ENCODE measurements at regions not wholly inside any gene's neighbourhood (a gene's known extent, or its start where the extent isn't known, plus 50 kb on each side); places are given as distances from the start of the nearest gene placed in this dataset.
A peak's percentile ranks its signal among the peaks of the same experiment; 100 is the strongest.
"Not testable (repeated sequence)": the region's sequence is repeated elsewhere in the genome, so short reads cannot be mapped to it uniquely, and the experiment has no call there.

DNA sequence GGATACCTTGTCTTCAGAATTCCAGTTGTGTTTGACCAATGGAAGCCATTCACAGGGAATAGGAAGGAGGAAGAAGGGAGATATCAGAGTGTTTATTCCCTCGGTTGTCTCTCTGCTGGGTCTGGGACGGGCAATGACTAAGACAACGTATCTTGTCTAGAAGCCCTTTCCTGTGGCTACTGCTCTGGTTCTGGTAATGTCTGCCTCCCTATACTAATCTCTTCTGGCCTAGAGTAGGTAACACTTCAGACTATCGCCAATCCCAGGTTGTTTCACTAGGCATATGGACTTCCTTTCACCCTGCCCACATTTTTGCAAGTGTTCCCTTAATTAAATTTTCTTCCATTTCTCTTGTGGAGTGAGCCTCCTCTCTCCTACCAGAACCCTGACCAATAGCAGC, 687.7 kb upstream of the TBX3 start:
- Mint-ChIP-seq H3K27ac (no peak overlapping the region), H3K9me3 (peaks cover 20 to 36% of the 10 kb centered on the region in 2 donors), H3K36me3 (peaks cover 6 to 9% of the 10 kb centered on the region in 2 donors)
- ATAC-seq = no peak
- no peak for DNase-seq (ENCODE audit: low spot score in 2 of 2)

DNA sequence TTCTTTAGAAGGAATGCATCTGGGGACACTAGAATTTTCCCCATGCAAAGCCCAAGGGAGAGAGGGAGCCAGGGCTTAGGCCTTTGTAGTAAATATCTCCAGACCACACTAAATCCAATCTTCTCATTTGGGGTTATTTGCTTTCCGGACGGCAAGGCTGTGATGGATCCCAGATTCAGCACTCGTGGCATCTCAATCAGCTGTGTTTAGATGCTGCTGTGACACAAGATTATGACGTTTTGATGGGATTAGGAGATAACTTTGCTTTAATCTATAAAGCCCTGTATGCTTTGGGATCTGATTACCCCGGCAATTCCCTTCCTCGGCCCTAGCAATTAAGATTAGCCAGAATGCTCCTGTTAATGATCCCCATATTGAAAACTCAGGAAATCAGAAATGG, 686.7 kb upstream of the TBX3 start:
- H3K27ac Mint-ChIP-seq = no peak overlapping the region
- DNase-seq (ENCODE audit: low spot score in 2 of 2) (no peak), ATAC-seq (no peak)
- H3K36me3 Mint-ChIP-seq = peaks cover 6 to 9% of the 10 kb centered on the region in 2 donors
- H3K9me3 Mint-ChIP-seq = peaks cover 21 to 41% of the 10 kb centered on the region in 2 donors

- peaks cover 6 to 9% of the 10 kb centered on the region in 2 donors for H3K36me3 Mint-ChIP-seq
- peaks cover 20 to 40% of the 10 kb centered on the region in 2 donors for H3K9me3 Mint-ChIP-seq
- no peak overlapping the region for H3K27ac Mint-ChIP-seq
- DNase-seq (ENCODE audit: low spot score in 2 of 2) = no peak
- no peak for ATAC-seq
These were observed 686.2 kb upstream of the TBX3 start for GRCh38 chr12:115370207-115370606.

- H3K27ac Mint-ChIP-seq; DNase-seq (ENCODE audit: low spot score in 2 of 2); ATAC-seq; H3K36me3 Mint-ChIP-seq: not testable (repeated sequence)
- peaks cover 4 to 31% of the 10 kb centered on the region in 2 donors for H3K9me3 Mint-ChIP-seq
These were observed 682.3 kb upstream of the TBX3 start for GRCh38 chr12:115366277-115366676.

- not testable (repeated sequence) for DNase-seq (ENCODE audit: low spot score in 2 of 2); H3K36me3 Mint-ChIP-seq; H3K27ac Mint-ChIP-seq; ATAC-seq
- H3K9me3 Mint-ChIP-seq = peaks cover 4 to 28% of the 10 kb centered on the region in 2 donors
These were observed 681.8 kb upstream of the TBX3 start for GRCh38 chr12:115365765-115366164.

GRCh38 chr12:115364921-115365320, 680.9 kb upstream of the TBX3 start:
- H3K36me3 Mint-ChIP-seq = no peaks in the 10 kb centered on the region
- DNase-seq (ENCODE audit: low spot score in 2 of 2) (no peak), ATAC-seq (no peak)
- peaks cover 4 to 25% of the 10 kb centered on the region in 2 donors for H3K9me3 Mint-ChIP-seq
- no peak overlapping the region for H3K27ac Mint-ChIP-seq

- H3K36me3 Mint-ChIP-seq = no peaks in the 10 kb centered on the region
These were observed 678.5 kb upstream of the TBX3 start for GRCh38 chr12:115362339-115362976.

GRCh38 chr12:115357681-115358080, 673.7 kb upstream of the TBX3 start:
- no peaks in the 10 kb centered on the region for H3K36me3 Mint-ChIP-seq
- H3K9me3 Mint-ChIP-seq = peaks cover 0 to 23% of the 10 kb centered on the region in 2 donors
- DNase-seq (ENCODE audit: low spot score in 2 of 2) = no peak
- no peak overlapping the region for H3K27ac Mint-ChIP-seq
- ATAC-seq = no peak

More at GRCh38 chr12:115362339-115362976, 678.5 kb upstream of the TBX3 start:
- Mint-ChIP-seq H3K27ac (no peak overlapping the region), H3K9me3 (peaks cover 4 to 21% of the 10 kb centered on the region in 2 donors)
- ATAC-seq (no peak), DNase-seq (ENCODE audit: low spot score in 2 of 2) (no peak)

DNA sequence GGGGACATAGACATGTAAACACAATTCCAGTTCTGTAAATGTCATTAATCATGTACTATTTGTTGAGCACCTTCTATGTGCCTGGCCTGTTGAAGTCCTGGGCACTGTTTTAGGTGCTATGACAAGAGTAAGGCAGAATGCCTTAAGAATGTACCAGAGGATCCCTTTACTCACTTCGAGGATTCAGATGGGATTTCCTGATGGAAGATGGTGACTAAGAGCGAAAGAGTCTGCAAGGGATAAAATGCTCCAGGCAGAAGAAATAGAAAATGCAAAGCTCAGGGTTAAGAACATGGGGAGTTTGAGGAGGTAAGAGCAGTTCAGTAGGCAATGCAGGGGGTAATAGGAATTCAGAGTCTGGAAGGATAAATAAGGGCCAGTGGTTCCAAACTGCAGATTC, 671.3 kb upstream of the TBX3 start:
- peaks cover 5 to 21% of the 10 kb centered on the region in 2 donors for H3K9me3 Mint-ChIP-seq
- DNase-seq (ENCODE audit: low spot score in 2 of 2) (no peak), ATAC-seq (no peak)
- H3K36me3 Mint-ChIP-seq = no peaks in the 10 kb centered on the region
- no peak overlapping the region for H3K27ac Mint-ChIP-seq

DNA sequence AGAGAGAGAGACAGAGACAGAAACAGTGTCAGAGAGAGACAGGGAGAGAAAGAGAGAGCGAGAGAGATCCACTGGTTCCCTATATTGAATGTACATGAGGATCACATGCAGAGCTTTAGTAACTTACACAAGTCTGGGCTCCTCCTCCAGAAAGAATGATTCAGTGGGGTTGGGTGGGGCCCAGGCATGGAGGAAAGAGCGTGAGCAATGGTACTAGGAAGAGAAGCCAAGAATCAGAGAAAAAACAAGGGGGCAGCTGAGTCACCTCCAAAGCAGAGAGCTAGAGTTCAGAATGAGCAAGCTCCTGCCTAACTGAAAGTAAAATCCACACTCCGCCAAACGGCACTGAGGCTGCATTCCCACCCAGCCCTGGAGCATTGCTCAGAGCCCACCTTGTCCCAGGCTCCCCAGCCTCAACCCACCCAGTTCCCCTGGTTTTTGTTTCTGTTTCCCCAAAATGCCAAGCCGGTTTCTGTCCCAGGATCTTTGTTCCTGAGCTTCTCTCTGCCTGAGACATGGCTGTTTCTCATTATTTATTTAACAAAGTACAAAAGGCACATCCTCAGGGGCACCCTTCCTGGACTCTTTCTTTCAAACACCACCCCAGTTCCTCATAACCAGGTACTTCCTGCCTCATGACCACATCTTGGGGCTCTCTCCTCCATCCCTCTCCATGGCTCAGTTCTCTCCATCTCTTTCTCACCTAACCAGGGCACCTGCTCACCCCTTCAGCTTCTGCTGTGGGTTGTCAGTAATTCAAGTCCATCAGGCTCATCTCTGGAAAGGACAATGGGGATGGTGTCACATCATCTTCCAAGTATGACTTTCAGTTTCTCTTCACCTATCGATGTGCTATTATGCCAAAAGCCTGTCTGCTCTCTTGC, 670.3 kb upstream of the TBX3 start:
- peak overlapping the region in 1 of 2 donors; percentile 39 for H3K27ac Mint-ChIP-seq
- peaks cover 5 to 21% of the 10 kb centered on the region in 2 donors for H3K9me3 Mint-ChIP-seq
- peak in 1 of 2 donors; percentile 76 for ATAC-seq
- no peak for DNase-seq (ENCODE audit: low spot score in 2 of 2)
- no peaks in the 10 kb centered on the region for H3K36me3 Mint-ChIP-seq

- Mint-ChIP-seq H3K27ac (no peak overlapping the region), H3K9me3 (peaks cover 5 to 18% of the 10 kb centered on the region in 2 donors), H3K36me3 (no peaks in the 10 kb centered on the region)
- ATAC-seq (no peak), DNase-seq (ENCODE audit: low spot score in 2 of 2) (no peak)
These were observed 669.5 kb upstream of the TBX3 start for GRCh38 chr12:115353467-115353866.

GRCh38 chr12:115351514-115352077, 667.6 kb upstream of the TBX3 start:
- ATAC-seq (no peak), DNase-seq (ENCODE audit: low spot score in 2 of 2) (no peak)
- Mint-ChIP-seq H3K36me3 (no peaks in the 10 kb centered on the region), H3K27ac (no peak overlapping the region), H3K9me3 (peaks cover 5 to 17% of the 10 kb centered on the region in 2 donors)

- Mint-ChIP-seq H3K27ac (no peak overlapping the region), H3K9me3 (peaks cover 5 to 10% of the 10 kb centered on the region in 2 donors), H3K36me3 (no peaks in the 10 kb centered on the region)
- DNase-seq (ENCODE audit: low spot score in 2 of 2) (no peak), ATAC-seq (no peak)
These were observed 665.7 kb upstream of the TBX3 start for GRCh38 chr12:115349711-115350110.

GRCh38 chr12:115348301-115348700, 664.3 kb upstream of the TBX3 start:
- ATAC-seq (no peak), DNase-seq (ENCODE audit: low spot score in 2 of 2) (no peak)
- no peaks in the 10 kb centered on the region for H3K36me3 Mint-ChIP-seq
- H3K27ac Mint-ChIP-seq = no peak overlapping the region
- peaks cover 8 to 10% of the 10 kb centered on the region in 2 donors for H3K9me3 Mint-ChIP-seq

DNA sequence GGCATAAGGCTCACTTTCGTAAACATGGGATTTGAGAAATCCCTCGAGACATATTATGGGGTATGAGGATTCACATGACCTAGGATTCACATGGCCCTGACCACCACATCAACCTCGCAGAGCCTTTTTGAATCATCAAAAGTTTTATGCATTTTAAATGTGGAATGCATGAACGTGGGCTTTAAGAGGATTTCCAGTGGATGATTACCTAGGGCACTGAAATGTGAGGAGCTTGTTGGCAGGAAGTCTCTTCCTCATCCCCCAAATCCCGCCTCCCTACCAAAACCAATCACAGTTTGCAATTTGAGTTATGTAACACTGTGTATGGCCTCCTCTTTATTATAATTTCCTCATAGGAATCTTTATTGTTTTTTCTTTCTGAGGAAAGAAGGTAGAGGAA, 659.6 kb upstream of the TBX3 start:
- Mint-ChIP-seq H3K36me3 (no peaks in the 10 kb centered on the region), H3K27ac (no peak overlapping the region)
- no peak for DNase-seq (ENCODE audit: low spot score in 2 of 2)

GRCh38 chr12:115343008-115343407, 659.0 kb upstream of the TBX3 start:
- H3K9me3 Mint-ChIP-seq = peaks cover 13 to 20% of the 10 kb centered on the region in 2 donors
- no peak for DNase-seq (ENCODE audit: low spot score in 2 of 2)
- no peak overlapping the region for H3K27ac Mint-ChIP-seq
- no peaks in the 10 kb centered on the region for H3K36me3 Mint-ChIP-seq
- ATAC-seq = no peak

More for the DNA sequence above, 659.6 kb upstream of the TBX3 start:
- peaks cover 13 to 20% of the 10 kb centered on the region in 2 donors for H3K9me3 Mint-ChIP-seq
- ATAC-seq = no peak

- no peak overlapping the region for H3K27ac Mint-ChIP-seq
- peaks cover 17 to 20% of the 10 kb centered on the region in 2 donors for H3K9me3 Mint-ChIP-seq
- DNase-seq (ENCODE audit: low spot score in 2 of 2) (no peak), ATAC-seq (peak in 1 of 2 donors; percentile 58)
- no peaks in the 10 kb centered on the region for H3K36me3 Mint-ChIP-seq
These were observed 657.5 kb upstream of the TBX3 start for GRCh38 chr12:115341442-115341841.

Measured in activated naive CD4-positive, alpha-beta T cell treated with anti-CD3 and anti-CD28 coated beads, Interleukin-2, amount 50 U/mL, for 72 hours (primary cell).